ENCODE measurements at regions not wholly inside any gene's neighbourhood (a gene's known extent, or its start where the extent isn't known, plus 50 kb on each side); places are given as distances from the start of the nearest gene placed in this dataset.
A peak's percentile ranks its signal among the peaks of the same experiment; 100 is the strongest.

DNA sequence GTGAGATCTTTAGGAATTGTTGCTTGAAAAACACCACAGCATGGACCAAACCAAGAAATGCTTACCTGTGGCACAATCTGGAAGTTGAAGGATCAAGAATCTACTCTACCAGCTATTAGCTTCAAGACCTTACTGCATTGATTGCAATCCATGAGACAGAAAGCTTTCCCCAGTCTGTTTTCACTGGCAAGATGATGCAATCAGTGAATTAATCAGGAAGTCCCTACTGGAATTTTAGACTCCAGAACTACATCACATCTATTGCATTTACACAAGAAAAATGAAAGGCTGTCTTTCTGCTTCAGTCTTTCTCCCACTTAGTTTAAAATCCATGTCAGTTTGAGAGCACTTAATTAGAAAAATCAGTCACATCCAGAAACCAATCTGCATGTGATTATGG lies 191.7 kb downstream of the TFEC start:
- H3K56ac ChIP-seq (replicated peaks; ENCODE audit: insufficient read length, low read depth, low read length) = no peak overlapping the region
- H3K4me2 ChIP-seq (ENCODE audit: insufficient read depth in 1 of 2, low read depth in 2 of 2, low read length in 2 of 2) = no peak overlapping the region
- no peak overlapping the region for H4K91ac ChIP-seq (replicated peaks; ENCODE audit: insufficient read length, low read length)
- H2AFZ ChIP-seq (ENCODE audit: low read length) = peak overlapping the region; percentile 40; the same call in 1 of the 2 replicates
- no peak for DNase-seq (ENCODE audit: low read depth in 1 of 2, low spot score in 2 of 2)
- no peak overlapping the region for H4K8ac ChIP-seq (ENCODE audit: extremely low read depth, insufficient read depth, low read length)
- no peaks in the 10 kb centered on the region for H3K23me2 ChIP-seq (ENCODE audit: low read depth, low read length)
- no peak overlapping the region for H3K14ac ChIP-seq (ENCODE audit: insufficient read length)
- no peaks in the 10 kb centered on the region for H3K36me3 ChIP-seq (ENCODE audit: control insufficient read depth in 2 of 4, insufficient read depth in 4 of 4, low read length in 3 of 4)
- no peak overlapping the region for H2BK5ac ChIP-seq (ENCODE audit: low read depth, low read length)
- H3K9ac ChIP-seq (replicated peaks in 1 of 4; ENCODE audit: extremely low read depth in 1 of 4, low read depth in 3 of 4, low read length in 3 of 4) = no peak overlapping the region
- H3K27ac ChIP-seq (ENCODE audit: low read depth, low read length) = no peak overlapping the region
- FAIRE-seq = no peak
- no peaks in the 10 kb centered on the region; a peak in 1 of 4 replicates for H3K9me3 ChIP-seq (ENCODE audit: insufficient read depth in 2 of 2, low read depth in 1 of 2, low read length in 1 of 2)
- H2BK15ac ChIP-seq (ENCODE audit: low read length) = no peak overlapping the region
- H3K79me2 ChIP-seq (ENCODE audit: control insufficient read depth in 1 of 2, insufficient read depth in 2 of 2, low read length in 2 of 2) = no peaks in the 10 kb centered on the region
- no peaks in the 10 kb centered on the region for H3K4me1 ChIP-seq (replicated peaks in 1 of 4; ENCODE audit: control insufficient read depth in 3 of 4, insufficient read depth in 4 of 4, low read length in 3 of 4)
- no peak overlapping the region for H2BK120ac ChIP-seq (replicated peaks; ENCODE audit: low read depth, low read length)
- TF ChIP-seq CEBPB (IDR thresholded peaks at IDR 0.05; ENCODE audit: low read depth, low read length) (peak; percentile 48; the same call in 1 of the 2 replicates), SIN3A (conservative IDR thresholded peaks at IDR 0.05 in 1 of 2, IDR thresholded peaks at IDR 0.05 in 1 of 2; ENCODE audit: low read depth in 1 of 2, low read length in 2 of 2) (no peak), JUND (IDR thresholded peaks at IDR 0.05; ENCODE audit: low read length) (no peak), NANOG (IDR thresholded peaks at IDR 0.05; ENCODE audit: insufficient read depth, low read depth, low read length, poor library complexity, severe bottlenecking) (no peak), EGR1 (IDR thresholded peaks at IDR 0.05; ENCODE audit: borderline replicate concordance, low read depth, low read length) (no peak), RAD21 (IDR thresholded peaks at IDR 0.05 in 1 of 2, conservative IDR thresholded peaks at IDR 0.05 in 1 of 2; ENCODE audit: low read depth in 2 of 2, low read length in 2 of 2) (no peak), KDM5A (IDR thresholded peaks at IDR 0.05; ENCODE audit: low read length) (no peak)
- no peak overlapping the region for H2BK20ac ChIP-seq (ENCODE audit: low read length)
- H4K5ac ChIP-seq (ENCODE audit: insufficient read length, low read depth, low read length) = no peak overlapping the region
- CTCF ChIA-PET (ENCODE audit: partially characterized antibody) = no interaction called here
- POLR2A ChIA-PET (ENCODE audit: partially characterized antibody) = no interaction called here
- H3K4ac ChIP-seq (replicated peaks; ENCODE audit: insufficient read length, low read depth, low read length) = no peak overlapping the region
- H3K23ac ChIP-seq (ENCODE audit: insufficient read length) = no peak overlapping the region
- H2BK12ac ChIP-seq (ENCODE audit: low read depth, low read length) = no peak overlapping the region
- H2AK5ac ChIP-seq (ENCODE audit: low read depth, low read length) = no peak overlapping the region
- H3K27me3 ChIP-seq (replicated peaks in 1 of 4; ENCODE audit: control insufficient read depth in 3 of 4, extremely low read depth in 1 of 4, insufficient read depth in 3 of 4, low read length in 3 of 4) = no peaks in the 10 kb centered on the region
- no peaks in the 10 kb centered on the region for H4K20me1 ChIP-seq (replicated peaks in 1 of 2; ENCODE audit: control insufficient read depth in 1 of 2, insufficient read depth in 2 of 2, low read length in 2 of 2)
- no peak overlapping the region for H3K18ac ChIP-seq (ENCODE audit: extremely low read depth, low read length)
- H3K79me1 ChIP-seq (ENCODE audit: low read depth, low read length) = no peaks in the 10 kb centered on the region
- no peak overlapping the region for H3K4me3 ChIP-seq (ENCODE audit: extremely low read depth in 1 of 4, insufficient read depth in 2 of 4, low read depth in 3 of 4, low read length in 4 of 4)
